VCaP (cell line): ENCODE measurements at regions not wholly inside any gene's neighbourhood (a gene's known extent, or its start where the extent isn't known, plus 50 kb on each side); places are given as distances from the start of the nearest gene placed in this dataset.
"Not testable (repeated sequence)": the region's sequence is repeated elsewhere in the genome, so short reads cannot be mapped to it uniquely, and the experiment has no call there.

Experiments used
- H3K27ac ChIP-seq: fragments of 450-650 bp; 2 replicates; pipeline ENCODE4 v1.5.1; 2017
- CTCF ChIP-seq: fragments of 450-650 bp; conservative IDR thresholded peaks from 2 replicates; pipeline ENCODE4 v1.5.1; 2017; ENCODE audit warnings: mild to moderate bottlenecking, moderate library complexity

DNA sequence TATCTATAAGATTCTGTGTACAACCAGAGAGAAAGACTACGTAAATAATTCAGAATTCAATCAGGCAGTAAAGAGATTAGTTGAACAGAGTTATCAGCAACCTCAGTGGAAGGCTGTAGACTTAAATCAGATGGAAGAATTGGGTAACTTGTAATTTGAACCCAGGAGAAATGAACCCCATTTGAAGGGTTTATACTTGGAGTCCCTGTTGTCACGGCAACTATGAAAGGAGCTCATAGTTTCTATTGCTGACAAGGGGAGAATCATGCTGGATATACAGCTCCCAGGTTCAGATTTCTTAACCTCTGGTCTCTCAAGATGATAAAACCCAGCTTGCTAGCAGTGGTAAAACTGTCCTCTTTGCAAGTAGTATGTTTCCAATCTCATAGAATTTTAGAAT is 54.4 kb upstream of the BMP4 start:
- TF ChIP-seq CTCF, result no peak
- no peak overlapping the region for H3K27ac ChIP-seq

- no peak for TF ChIP-seq CTCF
- no peak overlapping the region for H3K27ac ChIP-seq
These were observed 66.4 kb upstream of the BMP4 start for GRCh38 chr14:54023027-54023426.

DNA sequence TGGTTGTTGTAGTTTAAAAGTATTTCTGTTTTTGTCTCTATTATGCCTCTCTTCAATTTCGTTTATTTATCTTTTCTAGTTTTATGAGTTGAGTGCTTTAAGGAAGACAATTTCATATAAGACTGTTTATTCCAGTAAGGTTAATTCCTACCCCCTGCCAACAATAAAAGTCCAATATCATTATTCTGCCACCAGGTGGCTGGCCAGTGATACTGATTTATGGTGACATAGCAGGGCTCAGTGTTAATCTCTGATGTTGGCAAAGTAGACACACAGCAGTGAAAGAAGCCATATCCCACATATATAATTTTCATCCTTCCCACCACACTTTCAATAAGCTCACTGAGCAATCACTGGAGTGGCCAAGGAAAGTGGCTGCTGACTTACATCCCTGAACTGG is 69.0 kb upstream of the BMP4 start:
- H3K27ac ChIP-seq, result no peak overlapping the region
- peak; percentile 70 for TF ChIP-seq CTCF

GRCh38 chr14:54026671-54027070 is 70.0 kb upstream of the BMP4 start:
- no peak for TF ChIP-seq CTCF
- H3K27ac ChIP-seq, result no peak overlapping the region

DNA sequence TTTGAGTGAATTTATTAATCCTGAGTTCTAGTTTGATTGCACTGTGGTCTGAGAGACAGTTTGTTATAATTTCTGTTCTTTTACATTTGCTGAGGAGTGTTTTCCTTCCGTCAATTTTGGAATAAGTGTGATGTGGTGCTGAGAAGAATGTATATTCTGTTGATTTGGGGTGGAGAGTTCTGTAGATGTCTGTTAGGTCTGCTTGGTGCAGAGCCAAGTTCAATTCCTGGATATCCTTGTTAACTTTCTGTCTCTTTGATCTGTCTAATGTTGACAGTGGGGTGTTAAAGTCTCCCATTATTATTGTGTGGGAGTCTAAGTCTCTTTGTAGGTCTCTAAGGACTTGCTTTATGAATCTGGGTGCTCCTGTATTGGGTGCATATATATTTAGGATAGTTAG is 74.4 kb upstream of the BMP4 start:
- H3K27ac ChIP-seq, result not testable (repeated sequence)

- H3K27ac ChIP-seq, result not testable (repeated sequence)
These were observed 76.7 kb upstream of the BMP4 start for GRCh38 chr14:54033285-54033684.

DNA sequence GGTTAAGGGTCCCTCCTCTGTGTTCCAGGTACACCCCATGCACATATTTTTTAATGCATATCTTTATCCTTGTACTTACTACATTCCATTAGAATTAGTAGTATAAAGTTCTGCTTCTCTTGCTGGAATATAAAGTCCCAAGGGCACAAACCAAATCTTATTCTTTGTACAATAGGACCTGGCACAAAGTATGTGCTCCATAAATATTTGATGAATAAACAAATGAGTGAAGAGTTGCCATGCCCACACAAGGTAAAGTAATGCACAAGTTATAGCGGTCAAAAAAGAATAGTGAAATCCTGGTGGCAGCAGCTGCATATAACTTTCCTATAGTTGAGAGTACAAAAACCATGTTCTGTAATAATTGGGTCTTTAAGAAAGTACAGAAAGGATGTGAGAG is 82.1 kb upstream of the BMP4 start:
- TF ChIP-seq CTCF, result no peak

GRCh38 chr14:54039311-54039710 is 82.7 kb upstream of the BMP4 start:
- no peak for TF ChIP-seq CTCF
- H3K27ac ChIP-seq, result no peak overlapping the region

More for the DNA sequence above, 82.1 kb upstream of the BMP4 start:
- no peak overlapping the region for H3K27ac ChIP-seq

GRCh38 chr14:54040846-54041245 is 84.2 kb upstream of the BMP4 start:
- no peak for TF ChIP-seq CTCF

More at GRCh38 chr14:54040846-54041245, 84.2 kb upstream of the BMP4 start:
- no peak overlapping the region for H3K27ac ChIP-seq
